ENCODE measurements at regions not wholly inside any gene's neighbourhood (a gene's known extent, or its start where the extent isn't known, plus 50 kb on each side); places are given as distances from the start of the nearest gene placed in this dataset.
A peak's percentile ranks its signal among the peaks of the same experiment; 100 is the strongest.

DNA sequence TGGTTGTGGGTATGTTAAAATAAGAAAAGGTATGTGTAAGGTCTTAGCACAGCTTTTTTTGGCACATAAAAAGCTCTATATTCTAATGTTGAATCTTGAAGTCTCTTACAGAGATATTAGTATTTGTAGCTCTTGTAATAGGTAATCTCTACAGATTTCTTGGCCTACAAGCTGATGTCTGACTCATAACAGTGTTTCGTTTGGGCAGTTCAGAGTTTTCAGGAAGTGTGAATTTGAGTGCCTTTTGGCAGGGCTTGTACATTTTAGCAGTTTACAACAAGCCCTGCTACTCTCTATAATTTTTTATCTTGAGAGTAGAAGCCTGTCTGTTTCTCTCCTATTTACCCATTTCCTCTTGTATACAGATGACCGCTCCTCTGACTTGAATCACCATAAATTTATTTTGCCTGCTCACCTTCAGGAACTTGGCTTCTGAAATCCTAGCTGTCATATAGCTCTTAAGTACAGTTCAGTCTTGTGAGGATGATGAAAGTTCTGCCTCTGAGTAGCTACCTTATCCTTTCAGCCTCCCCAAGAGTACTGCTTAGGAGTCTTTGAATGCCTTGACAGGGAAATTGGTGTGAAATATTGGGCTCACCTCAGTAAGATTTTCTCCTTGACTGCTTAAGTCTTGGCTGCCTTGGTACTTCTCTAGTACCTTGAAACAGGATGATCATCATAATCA lies 419.9 kb upstream of the RARB start:
- 22% methylated on average over 2 of the region's 2 CpGs for WGBS
- Histone ChIP-seq H3K9me3 (no peaks in the 10 kb centered on the region), H3K27me3 (no peaks in the 10 kb centered on the region), H3K4me3 (no peak overlapping the region), H3K4me1 (peaks cover 11 to 40% (median 32%) of the 10 kb centered on the region in 4 donors), H3K36me3 (no peaks in the 10 kb centered on the region), H3K27ac (replicated peaks in 1 of 4) (peak overlapping the region; percentile 56 to 64 (median 60))
- no peak for DNase-seq (ENCODE audit: extremely low spot score)
- intact Hi-C loops (cut with DNase I), result no loop called here
- TF ChIP-seq CTCF (IDR thresholded peaks at IDR 0.05) (no peak), EP300 (IDR thresholded peaks at IDR 0.05) (no peak), POLR2AphosphoS5 (IDR thresholded peaks at IDR 0.05) (peak in 1 of 2 donors; percentile 23), POLR2A (IDR thresholded peaks at IDR 0.05; ENCODE audit: low read depth) (no peak)

DNA sequence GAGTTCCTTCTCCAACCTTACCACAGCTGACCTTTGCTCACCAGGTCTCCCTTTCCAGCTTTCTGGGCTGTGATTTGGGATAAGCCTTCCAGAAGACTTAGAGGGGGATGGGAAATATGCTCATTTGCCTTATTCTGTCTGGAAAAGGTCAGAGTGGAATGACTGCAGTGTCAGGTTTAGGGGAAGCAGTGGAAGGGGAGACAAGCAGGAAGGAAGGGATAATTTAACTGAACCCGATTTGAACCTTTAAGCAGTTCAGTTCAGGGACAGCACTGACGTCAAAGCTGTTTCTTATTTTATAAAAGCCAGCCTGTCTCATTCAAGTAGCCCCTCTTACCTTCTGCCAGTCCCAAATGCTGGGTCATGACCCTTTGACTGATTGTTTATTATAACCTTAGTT lies 418.4 kb upstream of the RARB start:
- Histone ChIP-seq H3K9me3 (no peaks in the 10 kb centered on the region), H3K4me3 (no peak overlapping the region), H3K4me1 (peaks cover 11 to 35% (median 26%) of the 10 kb centered on the region in 4 donors), H3K36me3 (no peaks in the 10 kb centered on the region), H3K27me3 (no peaks in the 10 kb centered on the region), H3K27ac (replicated peaks in 1 of 4) (peak overlapping the region in 1 of 4 donors; percentile 26)
- TF ChIP-seq POLR2AphosphoS5 (IDR thresholded peaks at IDR 0.05) (no peak), CTCF (IDR thresholded peaks at IDR 0.05) (no peak), EP300 (IDR thresholded peaks at IDR 0.05) (no peak), POLR2A (IDR thresholded peaks at IDR 0.05; ENCODE audit: low read depth) (no peak)
- intact Hi-C loops (cut with DNase I), result no loop called here
- 49% methylated on average over 2 of the region's 2 CpGs for WGBS
- no peak for DNase-seq (ENCODE audit: extremely low spot score)

GRCh38 chr3:25015599-25015998 lies 412.5 kb upstream of the RARB start:
- DNase-seq (ENCODE audit: extremely low spot score), result no peak
- H3K4me1 ChIP-seq, result peaks cover 0 to 8% (median 1%) of the 10 kb centered on the region in 4 donors
- no peaks in the 10 kb centered on the region for H3K27me3 ChIP-seq
- no peaks in the 10 kb centered on the region for H3K9me3 ChIP-seq
- no peaks in the 10 kb centered on the region for H3K36me3 ChIP-seq
- no peak overlapping the region for H3K4me3 ChIP-seq
- intact Hi-C loops (cut with DNase I), result no loop called here
- no peak overlapping the region for H3K27ac ChIP-seq (replicated peaks in 1 of 4)
- TF ChIP-seq EP300 (IDR thresholded peaks at IDR 0.05) (no peak), POLR2A (IDR thresholded peaks at IDR 0.05; ENCODE audit: low read depth) (no peak), POLR2AphosphoS5 (IDR thresholded peaks at IDR 0.05) (no peak), CTCF (IDR thresholded peaks at IDR 0.05) (no peak)

DNA sequence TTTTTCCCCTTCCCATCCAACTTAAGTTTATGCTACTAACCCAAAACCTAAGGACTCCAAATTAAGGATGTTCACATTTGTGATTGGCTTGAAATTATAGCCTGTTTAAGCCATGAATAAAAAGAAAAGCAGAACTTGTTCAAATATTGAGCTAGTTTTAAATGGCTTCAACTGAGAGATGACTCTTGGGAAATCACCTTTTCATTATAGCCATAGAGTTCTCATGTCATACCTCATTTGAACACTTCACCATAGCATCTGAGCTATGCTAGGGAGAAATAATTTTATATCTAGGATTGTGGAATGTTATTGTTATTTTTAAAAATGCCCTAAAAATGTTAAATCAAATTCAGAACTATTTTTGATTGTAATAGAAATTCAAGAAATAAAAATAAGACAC lies 409.2 kb upstream of the RARB start:
- intact Hi-C loops (cut with DNase I), result no loop called here
- TF ChIP-seq EP300 (IDR thresholded peaks at IDR 0.05) (no peak), CTCF (IDR thresholded peaks at IDR 0.05) (no peak), POLR2A (IDR thresholded peaks at IDR 0.05; ENCODE audit: low read depth) (no peak), POLR2AphosphoS5 (IDR thresholded peaks at IDR 0.05) (no peak)
- no peaks in the 10 kb centered on the region for H3K36me3 ChIP-seq

DNA sequence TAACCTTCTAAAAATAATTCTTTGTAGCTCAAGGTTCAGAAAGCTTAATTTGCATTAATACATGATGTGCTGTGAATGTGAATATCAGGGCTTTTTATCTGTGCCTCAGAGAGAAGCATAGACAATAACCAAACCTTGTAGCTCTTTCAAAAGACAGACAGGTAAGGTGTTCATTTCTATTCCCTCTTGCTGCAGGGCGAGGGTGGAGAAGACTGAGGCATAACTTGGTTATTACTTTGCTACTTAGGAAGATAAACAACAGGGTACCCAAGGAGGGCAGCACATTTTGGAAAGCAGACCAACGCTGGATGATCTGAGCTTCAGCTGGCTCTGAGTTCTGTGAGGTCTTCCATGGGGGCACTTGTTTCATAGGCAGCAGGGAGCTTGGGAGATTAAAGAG lies 408.6 kb upstream of the RARB start:
- H3K27me3 ChIP-seq, result no peaks in the 10 kb centered on the region
- no peak for TF ChIP-seq CTCF (IDR thresholded peaks at IDR 0.05)
- TF ChIP-seq EP300 (IDR thresholded peaks at IDR 0.05), result no peak
- no peak for TF ChIP-seq POLR2AphosphoS5 (IDR thresholded peaks at IDR 0.05)
- TF ChIP-seq POLR2A (IDR thresholded peaks at IDR 0.05; ENCODE audit: low read depth), result no peak
- 70% methylated on average over 1 of the region's 2 CpGs for WGBS
- no peak overlapping the region for H3K27ac ChIP-seq (replicated peaks in 1 of 4)
- intact Hi-C loops (cut with DNase I), result no loop called here
- H3K4me3 ChIP-seq, result no peak overlapping the region
- H3K36me3 ChIP-seq, result no peaks in the 10 kb centered on the region
- DNase-seq (ENCODE audit: extremely low spot score), result no peak
- H3K4me1 ChIP-seq, result no peaks in the 10 kb centered on the region
- H3K9me3 ChIP-seq, result no peaks in the 10 kb centered on the region

More for the DNA sequence above, 409.2 kb upstream of the RARB start:
- Histone ChIP-seq H3K27me3 (no peaks in the 10 kb centered on the region), H3K4me3 (no peak overlapping the region), H3K4me1 (peaks cover 0 to 5% (median 1%) of the 10 kb centered on the region in 4 donors), H3K9me3 (no peaks in the 10 kb centered on the region), H3K27ac (replicated peaks in 1 of 4) (no peak overlapping the region)
- no peak for DNase-seq (ENCODE audit: extremely low spot score)

All from esophagus muscularis mucosa (tissue), 4 donors.